Transverse colon (tissue), 3 donors: ENCODE measurements at regions not wholly inside any gene's neighbourhood (a gene's known extent, or its start where the extent isn't known, plus 50 kb on each side); places are given as distances from the start of the nearest gene placed in this dataset.

Experiments
- POLR2A ChIP-seq: fragments of 450-650 bp; IDR thresholded peaks from one replicate; pipeline ENCODE4 v1.6.1; 2016; ENCODE audit warnings: antibody characterized with exemption, mild to moderate bottlenecking, moderate library complexity
- TF ChIP-seq, protein P1 (sequence below), 5 experiments: fragments of 200-600 bp in 3 of 5; fragments of 450-650 bp in 2 of 5; sonication (generic) in 3 of 5; IDR thresholded peaks; 1 replicate in 2 of 5; 2 replicates in 3 of 5; pipeline ENCODE4 v1.5.1; 2016 to 2017; ENCODE audit warnings: antibody characterized with exemption in 5 of 5, inconsistent platforms in 3 of 5, mild to moderate bottlenecking in 2 of 5, moderate library complexity in 1 of 5

GRCh38 chr5:174997688-174998087 lies 273.3 kb downstream of the MSX2 start:
- TF ChIP-seq, protein P1, sequence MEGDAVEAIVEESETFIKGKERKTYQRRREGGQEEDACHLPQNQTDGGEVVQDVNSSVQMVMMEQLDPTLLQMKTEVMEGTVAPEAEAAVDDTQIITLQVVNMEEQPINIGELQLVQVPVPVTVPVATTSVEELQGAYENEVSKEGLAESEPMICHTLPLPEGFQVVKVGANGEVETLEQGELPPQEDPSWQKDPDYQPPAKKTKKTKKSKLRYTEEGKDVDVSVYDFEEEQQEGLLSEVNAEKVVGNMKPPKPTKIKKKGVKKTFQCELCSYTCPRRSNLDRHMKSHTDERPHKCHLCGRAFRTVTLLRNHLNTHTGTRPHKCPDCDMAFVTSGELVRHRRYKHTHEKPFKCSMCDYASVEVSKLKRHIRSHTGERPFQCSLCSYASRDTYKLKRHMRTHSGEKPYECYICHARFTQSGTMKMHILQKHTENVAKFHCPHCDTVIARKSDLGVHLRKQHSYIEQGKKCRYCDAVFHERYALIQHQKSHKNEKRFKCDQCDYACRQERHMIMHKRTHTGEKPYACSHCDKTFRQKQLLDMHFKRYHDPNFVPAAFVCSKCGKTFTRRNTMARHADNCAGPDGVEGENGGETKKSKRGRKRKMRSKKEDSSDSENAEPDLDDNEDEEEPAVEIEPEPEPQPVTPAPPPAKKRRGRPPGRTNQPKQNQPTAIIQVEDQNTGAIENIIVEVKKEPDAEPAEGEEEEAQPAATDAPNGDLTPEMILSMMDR (IDR thresholded peaks at IDR 0.05): no peak
- TF ChIP-seq POLR2A: no peak
